IPS DF 19.7 (cell line): ENCODE measurements at regions not wholly inside any gene's neighbourhood (a gene's known extent, or its start where the extent isn't known, plus 50 kb on each side); places are given as distances from the start of the nearest gene placed in this dataset.
A peak's percentile ranks its signal among the peaks of the same experiment; 100 is the strongest.

ENCODE experiments used
- DNase-seq: peaks from one replicate; pipeline ENCODE4 v3.0.0-alpha.2; 2013; ENCODE audit warnings: low read depth, low spot score

DNA sequence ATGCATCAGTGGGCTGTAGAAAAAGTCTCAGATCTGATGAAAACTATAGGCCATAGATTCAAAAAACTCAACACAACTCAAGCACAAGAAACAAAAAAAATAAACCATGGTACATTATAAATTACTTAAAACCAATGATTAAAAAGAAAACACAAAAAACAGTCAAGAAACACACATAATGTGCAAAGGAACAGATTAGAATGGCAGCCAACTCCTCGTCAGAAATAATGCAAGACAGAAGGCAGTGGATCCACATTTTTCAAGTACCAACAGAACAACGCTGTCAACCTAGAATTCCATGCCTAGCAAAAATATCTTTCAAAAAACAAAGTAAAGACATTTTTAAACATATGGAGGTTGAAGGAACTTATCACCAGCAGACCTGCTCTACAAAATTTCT is 69.7 kb downstream of the PSMB1 start:
- no peak for DNase-seq

DNA sequence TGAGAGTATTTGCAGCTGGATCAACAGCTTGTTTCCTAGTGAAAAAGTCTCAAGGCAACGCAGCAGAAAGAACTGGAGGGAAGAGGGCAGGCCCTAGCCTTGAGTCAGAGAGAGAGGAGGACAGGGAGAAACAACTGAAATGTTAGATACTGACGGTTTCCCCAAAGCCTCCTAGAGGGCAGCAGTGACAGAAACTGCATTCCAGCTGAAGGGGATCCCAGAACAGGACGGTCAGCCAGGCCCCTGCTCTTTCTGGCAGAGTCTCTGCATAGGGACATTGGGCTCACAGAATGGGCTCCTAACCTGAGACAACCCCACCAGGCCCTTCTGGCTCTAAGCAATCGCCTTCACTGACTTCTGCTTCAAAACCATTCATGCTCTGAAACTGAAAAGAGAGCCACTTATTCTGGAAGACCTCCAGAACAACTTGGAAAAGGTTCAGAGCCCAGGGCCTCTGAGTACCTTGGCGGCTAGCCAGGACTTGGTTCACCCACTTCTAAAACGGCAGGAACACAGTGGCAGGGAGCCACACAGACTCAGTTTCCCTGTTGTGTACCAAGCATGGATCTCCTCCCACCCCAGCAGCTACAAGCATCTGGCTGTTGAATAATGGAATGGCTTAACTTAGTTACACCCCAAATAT is 72.9 kb downstream of the PSMB1 start:
- DNase-seq, result peak; percentile 7

DNA sequence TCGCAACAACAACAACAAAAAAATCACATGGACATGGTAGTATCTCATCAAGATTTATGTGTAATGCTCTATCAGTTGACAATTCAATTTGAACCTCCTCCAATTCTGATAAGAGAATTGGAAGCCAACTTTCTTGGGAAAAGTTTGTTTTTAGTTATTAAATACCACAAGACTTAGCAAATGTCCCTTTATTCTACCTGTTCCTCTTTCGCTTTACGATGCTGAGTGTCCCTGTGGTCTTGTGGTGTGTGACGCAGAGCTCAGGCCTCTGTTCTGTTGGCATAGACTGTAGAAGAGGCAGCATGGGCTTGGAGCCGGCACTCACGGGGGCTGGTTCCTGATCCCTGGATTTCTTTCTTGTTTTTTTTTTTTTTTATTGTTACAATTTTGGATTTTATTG is 76.7 kb downstream of the PSMB1 start:
- DNase-seq, result no peak

DNA sequence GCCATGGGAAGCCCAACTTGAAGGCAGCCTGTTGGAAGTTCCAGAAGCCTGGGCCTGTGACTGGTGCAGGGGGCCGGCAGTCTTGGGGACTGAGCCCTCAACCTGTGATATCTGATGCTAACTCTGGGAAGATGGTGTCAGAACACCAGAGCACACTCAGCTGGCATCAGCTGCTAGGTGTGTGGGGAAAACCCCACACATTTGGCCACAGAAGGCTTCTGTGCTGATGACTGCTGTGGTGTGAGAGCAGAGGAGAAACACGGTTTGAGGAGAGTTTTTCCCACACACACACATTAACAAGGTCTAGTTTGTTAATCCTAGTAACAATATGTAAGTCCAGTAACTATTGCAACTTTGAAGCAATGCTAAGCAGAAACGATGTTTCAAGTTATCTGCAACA is 78.0 kb downstream of the PSMB1 start:
- no peak for DNase-seq

DNA sequence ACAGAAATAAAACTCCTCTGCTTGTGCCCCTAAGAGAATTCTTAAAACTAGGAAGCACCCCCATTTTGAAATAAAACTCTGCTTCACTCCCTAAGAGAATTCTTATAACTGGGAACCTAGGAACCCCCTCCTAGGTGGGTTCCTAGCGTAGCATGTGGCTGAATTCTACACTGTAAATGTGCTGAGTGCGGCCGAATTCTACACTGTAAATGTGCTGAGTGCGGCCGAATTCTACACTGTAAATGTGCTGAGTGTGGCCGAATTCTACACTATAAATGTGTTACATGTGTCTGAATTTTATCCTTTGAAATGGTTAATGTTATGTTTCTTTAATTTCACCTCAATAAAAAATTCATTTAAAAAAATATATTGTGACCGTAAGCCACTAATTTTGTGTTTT is 79.3 kb downstream of the PSMB1 start:
- DNase-seq, result no peak

DNA sequence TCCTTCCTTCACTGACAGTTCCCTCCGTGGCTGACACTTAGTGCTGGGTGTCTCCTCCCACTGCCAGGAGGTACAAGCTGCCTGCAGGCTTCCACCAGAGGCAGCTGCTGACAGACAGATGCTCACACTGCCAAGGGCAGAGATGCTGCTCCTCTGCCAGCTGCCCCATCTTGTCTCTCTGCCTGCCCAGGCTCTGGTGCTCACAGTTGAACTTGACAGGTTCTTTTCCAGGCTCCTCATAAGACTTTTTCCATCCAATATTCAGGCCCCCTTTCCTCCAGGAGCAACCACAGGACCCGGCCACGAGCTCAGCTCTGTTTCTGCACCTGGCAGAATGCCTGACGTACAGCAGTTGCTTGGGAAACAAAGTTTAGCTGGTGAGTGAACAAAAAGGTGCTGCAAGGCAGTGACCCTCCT is 79.8 kb downstream of the PSMB1 start:
- no peak for DNase-seq

DNA sequence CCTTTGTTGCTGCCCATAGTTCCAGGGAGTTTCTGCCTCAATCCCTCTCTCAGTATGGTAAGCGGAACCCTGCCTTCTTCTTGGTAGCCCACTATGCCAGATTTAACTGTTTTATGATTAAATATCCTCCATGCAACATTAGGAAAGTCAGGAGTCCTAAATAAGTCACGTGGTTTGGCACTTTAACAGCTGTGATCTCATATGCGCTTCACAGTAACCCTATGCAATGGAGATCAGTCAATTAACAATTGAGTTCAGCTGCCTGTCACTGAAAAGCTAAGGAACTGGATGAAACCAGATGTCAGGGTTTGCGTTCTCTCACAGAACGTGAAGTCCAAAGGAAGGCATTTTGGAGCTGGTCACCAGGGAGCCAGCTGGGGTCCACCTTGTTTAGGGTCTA is 81.6 kb downstream of the PSMB1 start:
- DNase-seq, result no peak

DNA sequence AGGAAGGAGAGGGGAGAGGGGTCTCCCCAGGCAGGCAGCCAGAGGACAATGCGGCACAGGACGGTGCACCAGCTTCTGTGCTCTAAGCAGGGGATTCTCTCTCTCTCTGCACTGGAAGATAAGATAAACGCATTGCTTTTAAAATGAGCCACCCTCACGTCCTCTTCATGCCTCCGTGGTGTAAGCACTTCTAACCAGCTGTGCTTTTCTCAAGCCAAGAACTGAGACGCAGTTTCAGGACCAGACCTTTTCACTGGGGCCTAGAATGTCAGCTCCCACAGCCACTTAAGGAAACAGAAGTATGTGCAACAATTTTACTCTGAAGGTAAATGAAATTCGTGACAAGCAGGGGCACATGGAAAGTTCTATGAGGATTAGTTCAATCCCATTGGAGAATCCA is 82.4 kb downstream of the PSMB1 start:
- DNase-seq, result no peak

DNA sequence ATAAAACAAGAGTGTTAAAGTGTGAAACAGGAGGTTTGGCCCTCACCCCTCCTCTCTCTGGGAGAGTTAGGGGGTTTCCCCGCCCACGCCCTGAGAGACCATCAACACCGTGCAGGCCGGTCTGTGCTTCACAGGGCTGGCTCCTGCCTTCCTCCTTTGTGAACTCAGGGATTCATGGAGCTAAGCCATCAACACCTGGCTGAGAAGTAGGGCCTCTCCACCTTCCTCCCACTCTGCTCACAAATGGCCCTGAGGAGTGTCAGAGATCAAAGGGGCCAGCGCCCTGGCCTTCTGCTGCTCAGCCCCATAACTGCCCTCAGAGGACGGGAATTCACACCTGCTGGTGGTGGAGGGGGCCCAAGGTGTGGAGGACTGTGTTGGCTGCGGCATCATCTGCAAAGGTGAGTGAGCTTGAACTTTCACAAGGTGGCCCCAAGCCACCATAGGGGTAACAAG is 88.6 kb downstream of the PSMB1 start:
- DNase-seq, result no peak

DNA sequence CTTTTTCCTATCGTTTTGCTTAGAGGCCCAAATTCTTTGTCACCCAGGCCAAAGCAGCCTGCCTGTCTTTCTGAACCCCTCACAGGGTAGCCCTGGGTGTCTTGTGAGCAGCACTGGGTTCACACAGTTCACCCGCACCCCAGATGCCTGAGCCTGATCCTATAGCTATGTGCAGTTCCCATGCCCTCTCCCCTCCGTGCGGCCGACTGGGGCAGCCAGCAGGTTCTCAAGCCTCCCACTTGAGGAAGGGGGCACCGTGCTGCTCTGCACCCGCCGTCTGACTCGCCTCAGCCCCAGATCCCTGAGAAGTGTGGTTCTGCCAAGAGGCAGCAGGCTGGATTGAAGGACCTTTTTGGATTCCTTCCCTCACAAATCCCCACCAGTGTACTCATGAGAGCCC is 89.0 kb downstream of the PSMB1 start:
- no peak for DNase-seq

DNA sequence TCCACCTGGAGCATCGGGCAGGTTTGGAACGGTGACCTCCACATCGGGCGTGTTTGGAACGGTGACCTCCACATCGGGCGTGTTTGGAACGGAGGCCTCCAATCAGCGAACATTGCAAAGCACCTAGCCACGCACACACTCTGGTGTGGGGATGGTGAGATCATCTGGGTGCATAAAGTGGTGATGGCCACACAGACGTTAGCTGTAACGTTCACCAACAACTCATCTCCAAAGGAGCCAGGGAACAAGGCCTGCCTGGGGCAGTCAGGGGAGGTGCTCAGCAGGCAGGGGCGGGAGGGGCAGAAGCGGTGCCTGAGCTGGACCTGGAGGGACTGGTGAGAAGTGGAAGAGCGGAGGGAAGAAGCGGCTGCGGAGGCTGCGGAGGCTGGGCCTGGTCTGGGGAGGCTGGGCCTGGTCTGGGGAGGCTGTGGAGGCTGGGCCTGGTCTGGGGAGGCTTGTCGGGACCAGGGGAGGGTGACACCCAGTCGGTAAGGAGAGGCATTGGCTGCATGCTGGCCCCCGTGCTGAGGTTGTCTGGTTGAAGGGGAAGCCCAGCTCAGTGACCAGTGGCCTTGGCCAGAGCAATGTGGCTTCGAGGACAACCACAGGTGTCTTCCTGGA is 89.9 kb downstream of the PSMB1 start:
- no peak for DNase-seq

DNA sequence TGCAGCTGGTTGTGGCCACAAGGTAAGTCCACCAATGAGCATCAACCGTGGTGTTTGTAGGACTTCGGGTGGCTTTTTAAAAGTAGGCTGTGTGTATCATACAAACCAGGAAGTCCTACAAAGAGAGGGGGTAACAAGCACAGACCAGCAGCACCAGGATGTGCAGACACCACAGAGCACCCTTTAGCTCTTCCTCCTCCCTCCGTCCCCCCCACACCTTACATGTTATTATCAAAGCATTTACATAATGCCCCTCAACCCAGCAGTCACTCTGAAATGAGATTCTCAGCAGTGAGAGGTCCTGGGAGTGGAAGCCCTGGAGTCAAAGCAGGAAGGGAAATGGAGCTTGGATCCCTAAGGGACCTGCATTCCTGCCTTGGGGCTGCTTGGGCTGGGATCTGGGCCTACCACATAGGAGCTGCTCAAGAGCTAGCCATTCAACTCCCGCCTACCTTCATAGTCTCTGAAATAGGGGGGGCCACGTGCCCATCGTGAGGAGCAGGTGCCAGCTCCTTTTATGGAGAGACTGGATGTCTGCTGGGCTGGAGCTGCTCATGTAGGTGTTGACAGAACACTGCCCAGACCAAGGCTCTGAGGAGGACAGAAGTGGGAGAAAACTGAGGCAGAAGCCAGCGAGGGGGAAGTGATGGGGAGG is 90.6 kb downstream of the PSMB1 start:
- no peak for DNase-seq

DNA sequence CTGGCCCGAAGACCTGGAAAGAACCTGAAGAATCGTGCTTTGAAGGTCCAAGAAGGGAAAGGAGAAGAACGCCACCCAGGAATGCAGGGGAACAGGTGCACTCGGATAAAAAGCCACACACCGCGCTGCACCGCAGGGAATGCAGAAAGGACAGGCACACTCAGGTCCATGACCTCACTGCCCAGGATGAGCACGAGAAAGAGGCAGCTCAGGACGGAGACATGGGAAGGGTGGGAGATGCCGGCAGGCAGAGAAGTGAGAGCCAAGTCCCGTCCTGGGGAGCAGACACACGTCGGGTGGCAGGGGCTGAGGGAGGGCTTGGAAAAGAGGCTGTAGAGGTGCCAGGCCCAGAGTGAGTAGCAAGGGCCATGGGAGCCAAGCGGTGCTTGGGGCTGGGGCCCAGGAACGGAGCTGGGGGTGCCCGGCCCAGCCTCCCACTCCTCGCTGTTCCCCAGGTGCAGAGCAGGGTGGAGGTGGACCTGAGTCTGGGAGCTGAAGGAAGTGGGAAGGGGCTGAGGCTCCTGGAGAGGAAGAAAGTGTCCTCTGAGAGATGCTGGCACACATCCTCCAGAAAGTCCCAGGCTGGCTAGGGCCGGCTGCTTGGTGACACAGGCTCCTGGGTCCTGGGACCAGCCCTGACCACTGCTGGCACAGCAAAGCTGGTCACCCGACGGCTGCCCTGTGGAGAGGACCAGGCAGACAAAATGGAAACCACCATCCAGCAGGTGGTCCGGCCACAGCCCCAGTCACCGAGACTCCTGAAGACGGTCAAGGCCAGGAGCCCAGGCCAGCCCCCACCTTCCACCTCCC is 91.3 kb downstream of the PSMB1 start:
- no peak for DNase-seq

DNA sequence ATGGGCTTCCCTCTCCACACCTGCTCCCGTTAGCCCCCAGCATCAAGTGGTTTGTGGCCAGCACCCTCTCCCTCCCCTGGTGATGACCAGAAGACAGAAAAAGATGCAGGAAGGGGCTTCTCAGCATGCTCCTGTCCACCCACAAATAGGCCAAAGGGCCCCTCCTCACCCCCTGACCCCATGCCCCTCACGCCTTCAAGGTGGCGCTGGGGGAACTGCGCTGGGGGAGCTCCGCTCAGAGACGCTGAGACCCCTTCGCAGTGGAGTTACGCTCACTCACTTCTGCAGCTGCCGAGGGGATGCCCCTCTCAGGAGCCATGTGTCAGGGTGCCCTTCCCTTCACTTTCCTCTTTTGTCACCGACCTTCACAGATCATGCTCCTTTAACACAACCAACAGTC is 92.0 kb downstream of the PSMB1 start:
- no peak for DNase-seq

DNA sequence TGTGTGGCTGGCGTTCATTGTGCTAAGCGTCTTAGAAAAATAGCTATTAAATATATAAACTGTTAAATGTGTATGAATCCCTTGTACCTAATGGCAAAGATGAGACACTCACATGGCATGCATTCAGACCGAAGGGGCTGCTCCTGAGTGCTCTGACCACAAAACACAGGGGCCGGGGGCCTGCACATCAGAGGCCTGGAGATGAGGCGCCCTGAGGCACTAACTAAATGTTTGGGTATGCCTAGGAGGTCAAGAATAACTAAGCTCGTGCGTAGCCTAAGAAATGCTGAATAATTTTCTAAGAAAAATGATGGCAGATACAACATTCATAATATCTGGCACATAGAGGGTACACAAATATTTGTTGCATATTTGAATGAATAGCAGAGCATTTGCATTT is 92.5 kb downstream of the PSMB1 start:
- no peak for DNase-seq

DNA sequence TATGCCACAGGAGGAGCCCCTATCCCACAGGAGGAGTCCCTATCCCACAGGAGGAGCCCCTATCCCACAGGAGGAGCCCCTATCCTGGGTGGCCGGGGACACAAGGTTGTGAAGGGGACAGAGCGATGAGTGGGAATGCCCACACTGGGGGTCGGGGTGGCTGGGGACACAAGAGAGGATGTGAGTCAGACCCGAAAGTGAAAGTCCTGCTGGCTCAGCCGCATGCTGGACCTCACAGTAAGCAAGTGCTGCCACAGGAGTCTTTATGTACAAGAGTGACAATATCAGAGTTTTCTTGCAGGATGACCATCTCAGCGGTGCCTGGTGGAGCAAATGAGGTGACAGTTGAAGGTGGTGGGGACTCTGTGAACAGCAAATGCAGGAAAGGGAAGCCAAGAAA is 93.7 kb downstream of the PSMB1 start:
- DNase-seq, result no peak

DNA sequence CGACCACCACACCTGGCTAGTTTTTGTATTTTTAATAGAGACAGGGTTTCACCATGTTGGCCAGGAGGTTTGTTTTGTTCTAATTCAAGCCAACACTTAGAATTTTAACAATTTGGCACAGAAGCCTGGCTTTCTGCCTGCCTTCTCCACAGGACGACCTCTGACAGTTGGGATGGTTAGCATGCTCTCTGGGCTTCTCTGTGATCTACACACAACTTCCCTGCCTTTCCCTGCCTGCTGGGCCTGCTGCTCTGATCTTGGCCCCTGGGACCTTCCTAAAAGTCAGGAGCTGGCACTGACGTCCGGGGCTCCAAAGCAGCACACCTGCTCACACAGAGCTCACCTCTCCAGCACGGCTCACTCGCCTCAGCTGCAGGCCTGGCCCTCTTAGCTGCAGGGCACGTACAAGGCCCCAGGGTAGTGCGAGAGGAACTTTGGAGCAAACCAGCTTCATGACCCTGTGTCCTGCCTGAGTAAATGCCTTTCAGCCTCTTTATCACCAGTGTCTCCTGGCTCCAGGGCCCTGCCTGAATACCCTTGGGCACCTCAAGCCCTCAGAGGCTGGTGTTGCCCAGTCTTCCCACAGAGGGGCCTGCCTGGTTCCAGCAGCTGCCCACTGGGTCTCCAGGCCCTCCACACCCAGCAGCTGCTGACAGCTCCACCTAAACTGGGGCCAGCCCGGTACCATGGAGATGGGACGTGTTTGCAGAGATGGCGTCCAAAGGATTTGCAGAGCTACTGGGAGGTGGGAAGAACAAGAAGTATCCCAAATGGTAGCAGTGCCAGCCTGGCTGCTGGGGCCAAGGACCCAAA is 96.0 kb downstream of the PSMB1 start:
- no peak for DNase-seq
